Spinal cord (tissue), 9 donors: ENCODE measurements at regions not wholly inside any gene's neighbourhood (a gene's known extent, or its start where the extent isn't known, plus 50 kb on each side); places are given as distances from the start of the nearest gene placed in this dataset.

ENCODE experiments used
- DNase-seq, 6 donors: peaks; one replicate each; pipeline versions ENCODE4 v3.0.0 to v3.0.0-alpha.2; 2013 to 2015; ENCODE audit warnings: low spot score in 6 of 6, low read depth in 4 of 6
- H3K27ac ChIP-seq: one replicate; pipeline ENCODE4 v1.5.1; 2013; ENCODE audit warnings: low read depth, low read length, control low read depth
- H3K27me3 ChIP-seq: one replicate; pipeline ENCODE4 v1.6.1; 2013; ENCODE audit warnings: low read length; ENCODE audit not compliant: control insufficient read depth, insufficient read depth
- H3K36me3 ChIP-seq: one replicate; pipeline ENCODE4 v1.6.1; 2013; ENCODE audit warnings: low read length; ENCODE audit not compliant: control insufficient read depth, insufficient read depth
- H3K4me1 ChIP-seq: one replicate; pipeline ENCODE4 v1.6.1; 2013; ENCODE audit warnings: low read length; ENCODE audit not compliant: control insufficient read depth, insufficient read depth
- H3K4me3 ChIP-seq: one replicate; pipeline ENCODE4 v1.5.1; 2013; ENCODE audit warnings: low read depth, low read length, control low read depth
- H3K9me3 ChIP-seq: one replicate; pipeline ENCODE4 v1.6.1; 2013; ENCODE audit warnings: low read length; ENCODE audit not compliant: control insufficient read depth, insufficient read depth
- WGBS: methylation state at CpG from one replicate; pipeline ENCODE4 v1.1.5; 2013; ENCODE audit warnings: missing lambda C conversion rate; ENCODE audit not compliant: insufficient coverage; 5-methylcytosine and 5-hydroxymethylcytosine counted together
- donor health status: healthy.

GRCh38 chr1:228863776-228864175, 128.5 kb downstream of the RHOU start:
- no peaks in the 10 kb centered on the region for H3K9me3 ChIP-seq
- 85% methylated on average over 7 of the region's 7 CpGs for WGBS
- H3K27ac ChIP-seq, result no peak overlapping the region
- no peak overlapping the region for H3K4me3 ChIP-seq
- no peak for DNase-seq
- H3K27me3 ChIP-seq, result peaks cover 2% of the 10 kb centered on the region
- H3K4me1 ChIP-seq, result peaks cover 32% of the 10 kb centered on the region
- no peaks in the 10 kb centered on the region for H3K36me3 ChIP-seq

- DNase-seq, result peak in 2 of 6 donors; percentile 65 to 67
- peaks cover 35% of the 10 kb centered on the region for H3K4me1 ChIP-seq
- no peak overlapping the region for H3K27ac ChIP-seq
- no peak overlapping the region for H3K4me3 ChIP-seq
- no peaks in the 10 kb centered on the region for H3K9me3 ChIP-seq
- no peaks in the 10 kb centered on the region for H3K36me3 ChIP-seq
- 96% methylated on average over 5 of the region's 7 CpGs for WGBS
- peaks cover 2% of the 10 kb centered on the region for H3K27me3 ChIP-seq
These were observed 130.5 kb downstream of the RHOU start for GRCh38 chr1:228865627-228866330.

GRCh38 chr1:228866468-228866867, 131.2 kb downstream of the RHOU start:
- peak in 2 of 6 donors; percentile 50 to 69 for DNase-seq
- no peaks in the 10 kb centered on the region for H3K9me3 ChIP-seq
- peaks cover 2% of the 10 kb centered on the region for H3K27me3 ChIP-seq
- H3K27ac ChIP-seq, result no peak overlapping the region
- no peaks in the 10 kb centered on the region for H3K36me3 ChIP-seq
- H3K4me1 ChIP-seq, result peaks cover 35% of the 10 kb centered on the region
- H3K4me3 ChIP-seq, result no peak overlapping the region
- 27% methylated on average over 9 of the region's 11 CpGs for WGBS

- Histone ChIP-seq H3K4me3 (no peak overlapping the region), H3K36me3 (no peaks in the 10 kb centered on the region), H3K27ac (no peak overlapping the region), H3K27me3 (peaks cover 2% of the 10 kb centered on the region), H3K4me1 (peaks cover 38% of the 10 kb centered on the region), H3K9me3 (no peaks in the 10 kb centered on the region)
- peak in 2 of 6 donors; percentile 66 to 68 for DNase-seq
- 75% methylated on average over 2 of the region's 7 CpGs for WGBS
These were observed 132.1 kb downstream of the RHOU start for GRCh38 chr1:228867108-228867950.

- 82% methylated on average over 11 of the region's 12 CpGs for WGBS
- Histone ChIP-seq H3K27ac (no peak overlapping the region), H3K4me1 (peaks cover 38% of the 10 kb centered on the region), H3K4me3 (no peak overlapping the region), H3K36me3 (no peaks in the 10 kb centered on the region), H3K27me3 (no peaks in the 10 kb centered on the region), H3K9me3 (no peaks in the 10 kb centered on the region)
- DNase-seq, result peak in 2 of 6 donors; percentile 31 to 47
These were observed 132.9 kb downstream of the RHOU start for GRCh38 chr1:228867951-228868730.

- H3K36me3 ChIP-seq, result no peaks in the 10 kb centered on the region
- H3K27me3 ChIP-seq, result no peaks in the 10 kb centered on the region
- WGBS, result 75% methylated on average over 1 of the region's 3 CpGs
- H3K4me3 ChIP-seq, result no peak overlapping the region
- no peak overlapping the region for H3K27ac ChIP-seq
- H3K4me1 ChIP-seq, result peaks cover 38% of the 10 kb centered on the region
- no peak for DNase-seq
- H3K9me3 ChIP-seq, result no peaks in the 10 kb centered on the region
These were observed 133.4 kb downstream of the RHOU start for GRCh38 chr1:228868731-228869024.

GRCh38 chr1:228869312-228869824, 134.1 kb downstream of the RHOU start:
- 87% methylated on average over 6 of the region's 7 CpGs for WGBS
- H3K4me1 ChIP-seq, result peaks cover 38% of the 10 kb centered on the region

GRCh38 chr1:228870041-228870713, 134.9 kb downstream of the RHOU start:
- Histone ChIP-seq H3K4me1 (peaks cover 34% of the 10 kb centered on the region), H3K36me3 (no peaks in the 10 kb centered on the region), H3K27ac (no peak overlapping the region), H3K27me3 (no peaks in the 10 kb centered on the region), H3K9me3 (no peaks in the 10 kb centered on the region), H3K4me3 (no peak overlapping the region)
- no peak for DNase-seq
- WGBS, result 85% methylated on average over 8 of the region's 9 CpGs

More at GRCh38 chr1:228869312-228869824, 134.1 kb downstream of the RHOU start:
- no peak for DNase-seq
- Histone ChIP-seq H3K27ac (no peak overlapping the region), H3K9me3 (no peaks in the 10 kb centered on the region), H3K27me3 (no peaks in the 10 kb centered on the region), H3K36me3 (no peaks in the 10 kb centered on the region), H3K4me3 (no peak overlapping the region)
